HepG2 (cell line): ENCODE measurements at regions not wholly inside any gene's neighbourhood (a gene's known extent, or its start where the extent isn't known, plus 50 kb on each side); places are given as distances from the start of the nearest gene placed in this dataset.
"Not testable (repeated sequence)": the region's sequence is repeated elsewhere in the genome, so short reads cannot be mapped to it uniquely, and the experiment has no call there.

Source experiments
- ATAC-seq: fragments of 200-7000 bp; cut with Tn5 transposase; 3 replicates; pipeline ENCODE4 v1.9.1; 2020; ENCODE audit warnings: mild to moderate bottlenecking, moderate library complexity
- BruUV-seq: library from RNA; stranded (reverse); fragments of 400-500 nt; replicated peaks from 2 replicates; lab custom pipeline; 2021; lab: Mats Ljungman, UMichigan
- CTCF ChIA-PET: fragments of 300-600 bp; formaldehyde crosslinking; extraction: SDS; loops from one replicate; lab custom pipeline; 2021; ENCODE audit warnings: low total read pairs, inconsistent platforms, low intra/inter-chr PET ratio; lab: Yijun Ruan, JAX
- POLR2A ChIA-PET: fragments of 350-600 bp; sonication (Branson Sonifier 250); formaldehyde crosslinking; loops from one replicate; lab custom pipeline; 2020; ENCODE audit warnings: antibody characterized with exemption, inconsistent platforms; lab: Yijun Ruan, JAX
- DNase-seq: peaks from one replicate; pipeline ENCODE4 v3.0.0-alpha.2; 2015; ENCODE audit warnings: low spot score
- FAIRE-seq: peaks from 3 replicates; lab custom pipeline; 2011; peaks lifted over from hg19 to GRCh38; lab: Jason Lieb, UNC
- H2AFZ ChIP-seq: one replicate; pipeline ENCODE4 v1.6.1; 2011; ENCODE audit warnings: low read length, inconsistent platforms
- H3K27ac ChIP-seq: fragments of 300-600 bp; 3 replicates; pipeline ENCODE4 v1.8.0; 2011; ENCODE audit warnings: mixed run types, mild to moderate bottlenecking, mixed read lengths, low read length, inconsistent platforms; ENCODE audit not compliant: insufficient read depth; ENCODE audit errors: extremely low read length
- H3K27me3 ChIP-seq, 2 experiments: fragments of 200-600 bp in 1 of 2; 2 replicates in 1 of 2; 3 replicates in 1 of 2; pipeline versions ENCODE4 v1.6.0 to v1.8.0; 2011; ENCODE audit warnings: low read length in 2 of 2, mild to moderate bottlenecking in 2 of 2, moderate library complexity in 2 of 2, inconsistent platforms in 1 of 2; ENCODE audit not compliant: insufficient read depth in 2 of 2, control insufficient read depth in 1 of 2
- H3K36me3 ChIP-seq, 2 experiments: fragments of 200-600 bp in 1 of 2; replicated peaks in 1 of 2; 2 replicates in 1 of 2; 3 replicates in 1 of 2; pipeline versions ENCODE4 v1.5.1 to v1.8.0; 2011; ENCODE audit warnings: low read length in 2 of 2, inconsistent platforms in 1 of 2; ENCODE audit not compliant: insufficient read depth in 2 of 2, control insufficient read depth in 1 of 2
- H3K4me1 ChIP-seq: 2 replicates; pipeline ENCODE4 v1.5.1; 2012; ENCODE audit warnings: low read length, inconsistent platforms; ENCODE audit not compliant: insufficient read depth
- H3K4me2 ChIP-seq: 2 replicates; pipeline ENCODE4 v1.6.0; 2011; ENCODE audit warnings: low read depth, low read length, inconsistent platforms
- H3K4me3 ChIP-seq, 3 experiments: fragments of 200-600 bp in 1 of 3; sonication (generic), shearing (Covaris generic) in 1 of 3; replicated peaks in 1 of 3; 2 replicates each; pipeline ENCODE4 v1.5.1; 2011 to 2016; ENCODE audit warnings: low read length in 3 of 3, inconsistent platforms in 2 of 3, low read depth in 2 of 3, mild to moderate bottlenecking in 2 of 3, control low read depth in 1 of 3, mixed read lengths in 1 of 3; ENCODE audit not compliant: insufficient read depth in 1 of 3
- H3K79me2 ChIP-seq: one replicate; pipeline ENCODE4 v1.6.1; 2011; ENCODE audit warnings: low read length, inconsistent platforms; ENCODE audit not compliant: insufficient read depth
- H3K9ac ChIP-seq: 2 replicates; pipeline ENCODE4 v1.6.0; 2011; ENCODE audit warnings: mild to moderate bottlenecking, low read depth, low read length, inconsistent platforms; ENCODE audit not compliant: insufficient read depth
- H3K9me3 ChIP-seq: 2 replicates; pipeline ENCODE4 v1.5.1; 2012; ENCODE audit warnings: mild to moderate bottlenecking, low read length
- H4K20me1 ChIP-seq: 2 replicates; pipeline ENCODE4 v1.6.0; 2011; ENCODE audit warnings: inconsistent platforms, mild to moderate bottlenecking, low read length, moderate library complexity; ENCODE audit not compliant: insufficient read depth
- WGBS: methylation state at CpG from one replicate; pipeline ENCODE4 v1.1.6; 2017; ENCODE audit warnings: low lambda C conversion rate; 5-methylcytosine and 5-hydroxymethylcytosine counted together
- in situ Hi-C: cut with HindIII; loops from 2 replicates; pipeline ENCODE4 v1.10.0; 2017; ENCODE audit warnings: low pct_unique_long_range_greater_than_20kb; ENCODE audit not compliant: extremely low pct_ligation_motif_present
- intact Hi-C: fragments of 100-400 bp; cut with micrococcal nuclease; formaldehyde crosslinking; loops from one replicate; pipeline ENCODE4 v1.10.0; 2022; ENCODE audit not compliant: unreplicated experiment

GRCh38 chr1:120623539-120623938, 100.2 kb upstream of the NBPF26 start:
- POLR2A ChIA-PET, in situ Hi-C loops, CTCF ChIA-PET: not testable (repeated sequence)

GRCh38 chr1:120624565-120625064, 99.1 kb upstream of the NBPF26 start:
- FAIRE-seq, H3K9ac ChIP-seq, H3K9me3 ChIP-seq, CTCF ChIA-PET, DNase-seq, H3K79me2 ChIP-seq, POLR2A ChIA-PET, H2AFZ ChIP-seq, H3K27ac ChIP-seq, BruUV-seq, in situ Hi-C loops, H3K36me3 ChIP-seq, H3K4me2 ChIP-seq, ATAC-seq, H4K20me1 ChIP-seq, H3K27me3 ChIP-seq, H3K4me1 ChIP-seq, intact Hi-C loops, H3K4me3 ChIP-seq: not testable (repeated sequence)
- WGBS = no CpG with 5 or more reads among the region's 5 CpGs

More at GRCh38 chr1:120623539-120623938, 100.2 kb upstream of the NBPF26 start:
- H3K27ac ChIP-seq, H3K27me3 ChIP-seq, BruUV-seq, H3K4me1 ChIP-seq, H3K79me2 ChIP-seq, H3K9me3 ChIP-seq, H3K4me3 ChIP-seq, H3K36me3 ChIP-seq, ATAC-seq, intact Hi-C loops, FAIRE-seq, H4K20me1 ChIP-seq, H2AFZ ChIP-seq, H3K9ac ChIP-seq, DNase-seq, H3K4me2 ChIP-seq: not testable (repeated sequence)
- no CpG with 5 or more reads among the region's 4 CpGs for WGBS

- H3K27me3 ChIP-seq, ATAC-seq, H3K4me3 ChIP-seq, in situ Hi-C loops, H3K79me2 ChIP-seq, H4K20me1 ChIP-seq, H3K9me3 ChIP-seq, POLR2A ChIA-PET, intact Hi-C loops, H2AFZ ChIP-seq, H3K27ac ChIP-seq, CTCF ChIA-PET, H3K4me2 ChIP-seq, H3K36me3 ChIP-seq, H3K9ac ChIP-seq, DNase-seq, BruUV-seq, H3K4me1 ChIP-seq, FAIRE-seq: not testable (repeated sequence)
- WGBS = no CpG with 5 or more reads among the region's 1 CpG
Measured at GRCh38 chr1:120629832-120630455, 93.8 kb upstream of the NBPF26 start.

DNA sequence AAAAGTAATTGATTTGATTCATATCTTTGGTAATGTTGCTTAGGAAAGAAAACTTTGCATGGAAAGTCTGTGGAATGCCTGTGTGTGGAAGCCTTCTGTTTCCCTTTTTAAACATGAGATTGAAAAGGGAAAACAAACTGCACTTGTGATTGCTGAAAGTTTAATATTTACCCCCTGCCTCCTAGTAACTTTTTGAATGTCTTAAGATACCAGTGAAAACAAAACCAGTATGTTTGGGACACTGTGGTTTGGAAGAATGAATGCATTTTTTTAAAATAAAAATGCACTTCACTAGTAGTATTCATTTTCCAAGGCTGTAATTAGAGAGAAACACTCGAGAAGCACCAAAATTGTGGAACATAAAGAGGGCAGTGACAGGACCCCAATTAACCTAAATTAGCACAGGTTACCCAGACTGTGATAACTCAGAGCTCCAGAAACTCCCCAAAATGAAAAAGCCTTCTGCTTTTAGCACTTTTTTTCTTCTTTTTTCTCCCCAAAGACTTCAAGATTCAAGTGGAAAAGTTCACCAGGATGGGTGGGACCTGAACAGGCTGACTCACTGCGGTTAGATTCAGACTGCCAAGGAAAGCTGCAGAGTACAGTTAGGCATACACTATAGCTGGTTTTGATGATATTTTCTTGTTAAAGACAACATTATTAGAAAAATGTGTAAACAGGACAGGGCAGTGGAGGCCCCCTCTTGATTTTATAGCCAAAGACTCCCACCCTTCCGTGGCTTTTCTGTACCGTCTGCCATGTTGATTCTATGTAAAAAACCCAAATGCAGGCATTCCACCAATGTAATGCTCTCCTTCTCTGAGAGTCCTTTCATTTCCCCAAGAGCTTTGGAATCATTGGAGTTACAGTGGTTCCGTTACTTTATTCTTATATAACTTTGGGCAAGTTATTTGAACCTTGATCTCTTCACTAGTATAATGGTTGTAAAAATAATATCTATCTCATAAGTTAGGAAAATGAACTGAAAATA, 88.6 kb upstream of the NBPF26 start:
- H3K36me3 ChIP-seq, H3K9ac ChIP-seq, H3K4me1 ChIP-seq, H3K79me2 ChIP-seq, POLR2A ChIA-PET, H3K27ac ChIP-seq, FAIRE-seq, H3K9me3 ChIP-seq, H4K20me1 ChIP-seq, H3K4me2 ChIP-seq, H3K4me3 ChIP-seq, H3K27me3 ChIP-seq, intact Hi-C loops, CTCF ChIA-PET, ATAC-seq, H2AFZ ChIP-seq, in situ Hi-C loops, DNase-seq, BruUV-seq: not testable (repeated sequence)
- no CpG with 5 or more reads among the region's 5 CpGs for WGBS
